UCSD-AML1 (cell line): ENCODE measurements at regions not wholly inside any gene's neighbourhood (a gene's known extent, or its start where the extent isn't known, plus 50 kb on each side); places are given as distances from the start of the nearest gene placed in this dataset.

Experiments used
- DNase-seq: peaks from one replicate; lab custom pipeline; 2025; ENCODE audit not compliant: unreplicated experiment; lab: John Stamatoyannopoulos, UW

DNA sequence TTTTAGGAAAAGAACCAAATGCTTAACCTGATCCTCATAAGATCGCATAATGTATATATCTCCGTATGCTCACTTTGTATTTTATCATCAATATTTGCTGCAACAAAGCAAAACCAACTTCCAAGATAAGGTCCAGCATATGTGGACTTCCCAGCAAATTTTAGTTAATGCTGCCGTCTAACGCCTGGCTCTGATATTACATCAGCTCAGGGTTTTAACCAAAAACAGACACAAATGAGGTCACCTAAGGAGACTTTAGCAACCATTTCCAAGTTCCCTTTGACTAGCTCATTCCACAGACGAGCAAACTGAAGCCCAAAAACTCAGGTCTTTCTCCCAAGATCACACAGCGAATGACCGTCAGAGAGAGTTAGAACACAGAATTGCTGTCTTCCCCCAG lies 59.4 kb upstream of the UCN3 start:
- DNase-seq: no peak

DNA sequence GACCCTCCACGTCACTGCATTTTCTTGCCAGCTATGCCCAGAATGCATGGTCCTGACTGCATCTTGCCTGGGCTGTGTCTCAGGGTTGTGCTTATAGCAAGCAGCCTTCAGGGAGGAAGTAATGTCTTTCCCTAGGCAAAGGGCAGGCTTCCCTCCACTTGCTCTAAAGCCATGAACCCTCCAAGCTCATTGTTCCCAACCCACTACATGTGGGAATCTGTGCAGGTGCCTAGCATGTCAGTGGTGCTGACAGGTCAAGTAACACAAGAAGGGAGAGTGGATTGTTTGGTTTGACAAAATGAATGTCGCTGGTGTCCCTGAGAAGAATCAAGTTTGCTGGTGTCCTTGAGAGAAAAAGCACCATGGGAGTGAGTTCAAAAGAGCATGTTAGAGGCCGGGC lies 53.9 kb upstream of the UCN3 start:
- DNase-seq: no peak

DNA sequence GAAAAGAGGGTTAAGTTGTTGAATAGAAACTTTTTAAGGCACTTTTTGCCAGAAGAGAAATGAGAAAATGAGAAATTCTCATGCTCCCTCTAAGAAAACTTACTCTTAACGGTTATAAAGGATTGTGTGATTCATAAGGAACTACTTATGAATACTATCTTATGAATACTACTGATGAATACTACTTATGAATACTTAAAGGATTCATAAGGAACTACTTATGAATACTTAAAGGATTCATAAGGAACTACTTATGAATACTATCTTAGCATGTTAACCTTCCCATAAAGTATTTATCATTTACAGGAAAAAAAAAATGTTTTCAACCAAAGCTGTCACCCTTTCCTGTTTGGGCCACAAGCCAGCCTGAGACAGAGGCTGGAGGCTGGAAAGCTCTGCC lies 53.1 kb upstream of the UCN3 start:
- DNase-seq: no peak

DNA sequence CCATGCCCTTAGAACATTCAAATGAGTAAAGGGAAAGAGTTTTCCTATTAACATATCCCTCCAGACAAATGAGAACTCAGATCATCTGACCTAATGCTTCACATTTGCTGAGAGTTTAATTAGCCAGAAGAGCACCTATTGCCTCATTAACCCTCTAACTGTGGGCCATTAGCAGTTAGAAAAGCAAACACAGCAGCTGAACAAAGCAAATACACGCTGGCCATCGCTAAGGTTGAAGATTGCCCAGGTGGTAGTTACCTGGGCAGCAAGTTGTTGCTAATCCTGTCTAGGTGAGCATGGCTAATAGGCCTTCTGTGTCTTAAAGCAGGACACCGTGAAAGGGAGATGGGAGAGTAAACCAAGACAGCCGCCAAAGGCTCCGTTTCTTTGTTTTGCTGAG lies 49.9 kb upstream of the UCN3 start:
- DNase-seq: no peak
